Peyer's patch (tissue), 4 donors: ENCODE measurements at regions not wholly inside any gene's neighbourhood (a gene's known extent, or its start where the extent isn't known, plus 50 kb on each side); places are given as distances from the start of the nearest gene placed in this dataset.

Source experiments
- DNase-seq, 3 donors: peaks; one replicate each; pipeline ENCODE4 v3.0.0-alpha.2; 2017 to 2019
- H3K27ac ChIP-seq, 4 donors: fragments of 200-600 bp; sonication (generic); one replicate each; pipeline ENCODE4 v1.5.1; 2016 to 2019
- H3K27me3 ChIP-seq, 2 donors: fragments of 200-600 bp; sonication (generic); one replicate each; pipeline ENCODE4 v1.5.1; 2019
- H3K36me3 ChIP-seq, 3 donors: fragments of 200-600 bp; sonication (generic); one replicate each; pipeline ENCODE4 v1.5.1; 2016 to 2019
- H3K4me1 ChIP-seq, 4 donors: fragments of 200-600 bp; sonication (generic); one replicate each; pipeline ENCODE4 v1.5.1; 2016 to 2019
- H3K4me3 ChIP-seq, 4 donors: fragments of 200-600 bp; sonication (generic); 1 replicate in 3 of 4; 2 replicates in 1 of 4; pipeline ENCODE4 v1.5.1; 2016 to 2019; ENCODE audit warnings: mild to moderate bottlenecking in 1 of 4
- H3K9me3 ChIP-seq, 4 donors: fragments of 200-600 bp; sonication (generic); one replicate each; pipeline ENCODE4 v1.5.1; 2016 to 2019; ENCODE audit warnings: mild to moderate bottlenecking in 1 of 4
- CTCF ChIP-seq, 6 experiments: fragments of 450-650 bp in 4 of 6; fragments of 200-600 bp in 2 of 6; sonication (generic) in 1 of 6; IDR thresholded peaks; one replicate each; pipeline ENCODE4 v1.5.1; 2017 to 2019; ENCODE audit warnings: antibody characterized with exemption in 6 of 6, mild to moderate bottlenecking in 3 of 6, moderate library complexity in 1 of 6
- POLR2A ChIP-seq, 2 donors: fragments of 450-650 bp; IDR thresholded peaks; one replicate each; pipeline ENCODE4 v1.5.1; 2017; ENCODE audit warnings: antibody characterized with exemption in 2 of 2, mild to moderate bottlenecking in 2 of 2, moderate library complexity in 2 of 2

- peak overlapping the region in 2 of 4 donors; percentile 48 for H3K27ac ChIP-seq
- no peaks in the 10 kb centered on the region for H3K4me1 ChIP-seq
- no peak for TF ChIP-seq POLR2A (IDR thresholded peaks at IDR 0.05)
- TF ChIP-seq CTCF (IDR thresholded peaks at IDR 0.05): no peak
- H3K9me3 ChIP-seq: no peaks in the 10 kb centered on the region
- DNase-seq: no peak
- no peaks in the 10 kb centered on the region for H3K36me3 ChIP-seq
- H3K4me3 ChIP-seq: no peak overlapping the region
- H3K27me3 ChIP-seq: no peaks in the 10 kb centered on the region
Measured at GRCh38 chr12:46617167-46617566, 208.6 kb downstream of the SLC38A4 start.

DNA sequence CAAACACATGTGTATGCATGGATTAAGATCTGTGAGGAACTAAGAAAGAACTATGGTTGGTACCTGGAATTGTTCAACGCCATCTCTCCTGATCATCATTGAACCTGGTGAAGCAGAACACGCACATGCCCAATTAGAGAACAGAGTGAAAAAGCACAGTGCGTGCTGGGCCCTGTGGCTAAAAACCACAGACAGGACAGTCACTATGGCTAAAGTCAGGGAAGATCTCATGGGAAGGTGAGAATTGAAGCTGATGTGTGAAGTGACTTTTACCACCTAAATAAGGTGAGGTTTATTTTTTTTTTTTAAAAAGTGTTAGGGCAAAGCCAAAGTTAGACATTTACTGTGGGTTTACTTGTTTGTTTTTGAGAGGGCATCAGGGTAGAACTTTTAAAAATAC, 215.0 kb downstream of the SLC38A4 start:
- Histone ChIP-seq H3K4me1 (no peaks in the 10 kb centered on the region), H3K27me3 (no peaks in the 10 kb centered on the region), H3K9me3 (no peaks in the 10 kb centered on the region), H3K36me3 (no peaks in the 10 kb centered on the region), H3K4me3 (no peak overlapping the region), H3K27ac (no peak overlapping the region)
- DNase-seq: no peak
- TF ChIP-seq CTCF (IDR thresholded peaks at IDR 0.05) (no peak), POLR2A (IDR thresholded peaks at IDR 0.05) (no peak)

DNA sequence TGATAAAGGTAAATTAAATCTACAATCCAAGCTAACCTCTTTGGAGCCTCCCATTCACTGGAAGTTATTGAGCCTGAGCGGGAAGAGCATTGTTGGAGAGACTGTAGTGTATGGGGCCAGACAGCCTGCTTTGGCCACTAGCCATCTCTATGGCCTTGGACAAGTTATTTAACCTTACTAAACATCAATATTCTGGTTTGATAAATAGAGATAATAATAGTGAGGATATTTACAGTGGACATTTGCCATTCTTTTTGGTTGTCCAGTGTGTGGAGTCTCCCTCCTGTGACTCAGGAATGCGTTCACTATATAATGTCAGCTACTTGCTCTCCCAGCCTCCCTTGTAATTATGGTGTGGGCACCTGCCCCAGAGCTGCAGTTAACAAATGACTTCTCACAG, 216.1 kb downstream of the SLC38A4 start:
- H3K36me3 ChIP-seq: no peaks in the 10 kb centered on the region
- H3K4me1 ChIP-seq: no peaks in the 10 kb centered on the region
- H3K27me3 ChIP-seq: no peaks in the 10 kb centered on the region
- TF ChIP-seq CTCF (IDR thresholded peaks at IDR 0.05) (no peak), POLR2A (IDR thresholded peaks at IDR 0.05) (no peak)
- H3K4me3 ChIP-seq: no peak overlapping the region
- no peaks in the 10 kb centered on the region for H3K9me3 ChIP-seq
- peak overlapping the region in 1 of 4 donors; percentile 38 for H3K27ac ChIP-seq
- no peak for DNase-seq

DNA sequence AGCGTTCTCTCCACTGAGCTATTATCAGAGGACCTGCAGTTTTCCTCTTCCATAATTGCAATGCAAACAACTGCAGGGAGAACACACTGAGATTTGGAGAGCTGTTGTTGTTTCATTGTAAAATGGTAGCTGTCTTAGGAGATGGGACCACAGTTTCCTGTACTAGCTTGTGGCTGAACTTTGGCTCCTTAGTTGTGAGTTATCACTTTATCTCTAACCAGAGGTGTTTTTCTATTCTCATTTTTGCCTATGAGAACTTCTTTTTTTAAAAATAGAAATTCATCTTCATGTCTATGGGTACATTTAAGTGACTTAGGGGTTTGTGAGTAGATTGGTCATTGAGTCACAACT, 216.5 kb downstream of the SLC38A4 start:
- DNase-seq: no peak
- peak overlapping the region in 2 of 4 donors; percentile 41 to 51 for H3K27ac ChIP-seq
- no peak overlapping the region for H3K4me3 ChIP-seq
- H3K27me3 ChIP-seq: no peaks in the 10 kb centered on the region
- no peak for TF ChIP-seq POLR2A (IDR thresholded peaks at IDR 0.05)
- no peak for TF ChIP-seq CTCF (IDR thresholded peaks at IDR 0.05)
- no peaks in the 10 kb centered on the region for H3K9me3 ChIP-seq
- no peaks in the 10 kb centered on the region for H3K4me1 ChIP-seq
- H3K36me3 ChIP-seq: no peaks in the 10 kb centered on the region

DNA sequence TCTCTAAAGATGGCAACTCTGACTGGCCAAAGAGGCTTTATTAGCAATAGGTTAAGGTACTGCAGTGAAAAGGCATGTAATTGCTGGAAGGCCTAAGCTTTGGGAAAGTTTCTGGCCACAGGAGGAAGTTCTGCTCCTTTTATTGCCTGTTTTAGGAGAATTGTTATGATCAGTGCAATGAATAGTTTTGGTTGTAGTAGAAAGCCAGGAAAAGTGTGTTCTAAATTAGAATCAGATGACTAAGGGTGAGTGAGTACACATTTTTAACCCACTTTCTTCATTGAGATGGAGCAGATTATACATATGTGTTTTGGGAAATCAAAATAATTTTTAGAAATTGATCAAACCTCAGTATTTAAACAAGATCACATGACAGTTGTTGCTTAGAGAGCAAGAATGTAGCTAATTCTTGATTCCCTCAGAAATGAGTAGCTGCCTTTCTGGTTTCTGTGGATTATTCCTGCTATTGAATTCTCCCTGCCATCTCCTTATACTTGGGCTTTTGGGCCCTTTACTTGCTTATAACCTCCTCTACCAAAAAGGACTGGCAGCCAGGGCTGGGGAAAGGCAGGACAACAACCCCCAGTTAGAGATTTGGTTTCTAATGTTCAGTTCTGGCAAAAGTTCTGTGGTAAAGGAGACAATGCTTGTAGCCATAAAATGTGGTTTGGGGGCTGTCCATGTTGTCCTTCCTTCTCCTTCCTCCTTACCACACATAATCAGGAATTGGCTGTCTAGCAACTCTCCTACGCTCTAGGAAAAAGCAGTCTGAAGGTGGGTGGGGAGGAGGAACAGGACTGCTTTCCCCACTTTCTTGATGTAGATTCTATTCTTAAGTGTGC, 217.1 kb downstream of the SLC38A4 start:
- Histone ChIP-seq H3K4me1 (no peaks in the 10 kb centered on the region), H3K4me3 (no peak overlapping the region), H3K27me3 (no peaks in the 10 kb centered on the region), H3K9me3 (no peaks in the 10 kb centered on the region), H3K27ac (peak overlapping the region in 2 of 4 donors; percentile 41 to 51), H3K36me3 (no peaks in the 10 kb centered on the region)
- DNase-seq: no peak
- TF ChIP-seq POLR2A (IDR thresholded peaks at IDR 0.05) (no peak), CTCF (IDR thresholded peaks at IDR 0.05) (no peak)
